Lower leg skin (tissue), 4 donors: ENCODE measurements at regions not wholly inside any gene's neighbourhood (a gene's known extent, or its start where the extent isn't known, plus 50 kb on each side); places are given as distances from the start of the nearest gene placed in this dataset.

ENCODE experiments used
- DNase-seq, 2 donors: peaks; one replicate each; pipeline ENCODE4 v3.0.0-alpha.2; 2019; ENCODE audit warnings: low spot score in 2 of 2
- H3K4me3 ChIP-seq: fragments of 200-600 bp; sonication (generic); 2 replicates; pipeline ENCODE4 v1.5.1; 2017; ENCODE audit warnings: mild to moderate bottlenecking, low read depth; ENCODE audit not compliant: poor library complexity, severe bottlenecking
- CTCF ChIP-seq, 3 donors: fragments of 450-650 bp; IDR thresholded peaks; one replicate each; pipeline ENCODE4 v1.5.1; 2016; ENCODE audit warnings: antibody characterized with exemption in 3 of 3, mild to moderate bottlenecking in 3 of 3, moderate library complexity in 2 of 3
- POLR2A ChIP-seq, 2 donors: fragments of 450-650 bp; IDR thresholded peaks; one replicate each; pipeline ENCODE4 v1.6.1; 2016 to 2017; ENCODE audit warnings: antibody characterized with exemption in 2 of 2, mild to moderate bottlenecking in 1 of 2, moderate library complexity in 1 of 2
- WGBS, 2 donors: methylation state at CpG; one replicate each; pipeline ENCODE4 v1.1.5; 2018; 5-methylcytosine and 5-hydroxymethylcytosine counted together
- intact Hi-C: fragments of 100-400 bp; cut with DNase I; formaldehyde crosslinking; loops from one replicate; pipeline ENCODE4 v1.15.0; 2023; ENCODE audit warnings: low total_unique reads

GRCh38 chr13:44049081-44049945 lies 169.6 kb downstream of the LACC1 start:
- intact Hi-C loops, result no loop called here
- TF ChIP-seq CTCF (IDR thresholded peaks at IDR 0.05), result no peak
- no peak for TF ChIP-seq POLR2A (IDR thresholded peaks at IDR 0.05)
- 72 to 75% methylated on average over 3 of the region's 3 CpGs for WGBS, 2 donors
- no peak for DNase-seq
- H3K4me3 ChIP-seq, result no peak overlapping the region

GRCh38 chr13:44050450-44051063 lies 170.9 kb downstream of the LACC1 start:
- H3K4me3 ChIP-seq, result no peak overlapping the region
- TF ChIP-seq POLR2A (IDR thresholded peaks at IDR 0.05), result no peak
- TF ChIP-seq CTCF (IDR thresholded peaks at IDR 0.05), result no peak
- 24 to 26% methylated on average over 3 of the region's 3 CpGs for WGBS, 2 donors
- intact Hi-C loops, result loop anchor here (5.0 kb wide), 1 partner anchor 392 kb away; no protein-coding TSS in a partner anchor
- DNase-seq, result no peak

- intact Hi-C loops, result loop anchor here (5.0 kb wide), 1 partner anchor 391 kb away; no protein-coding TSS in a partner anchor
- no peak overlapping the region for H3K4me3 ChIP-seq
- no peak for TF ChIP-seq POLR2A (IDR thresholded peaks at IDR 0.05)
- TF ChIP-seq CTCF (IDR thresholded peaks at IDR 0.05), result no peak
- DNase-seq, result no peak
Measured at GRCh38 chr13:44051405-44051804, 171.7 kb downstream of the LACC1 start.

GRCh38 chr13:44051918-44052675 lies 172.4 kb downstream of the LACC1 start:
- no peak overlapping the region for H3K4me3 ChIP-seq
- intact Hi-C loops, result loop anchor here (5.0 kb wide), 1 partner anchor 390 kb away; no protein-coding TSS in a partner anchor
- 78 to 82% methylated on average over 6 of the region's 6 CpGs for WGBS, 2 donors
- TF ChIP-seq POLR2A (IDR thresholded peaks at IDR 0.05), result no peak
- no peak for TF ChIP-seq CTCF (IDR thresholded peaks at IDR 0.05)
- no peak for DNase-seq

GRCh38 chr13:44052780-44053184 lies 173.1 kb downstream of the LACC1 start:
- no peak overlapping the region for H3K4me3 ChIP-seq
- 41 to 44% methylated on average over 10 of the region's 10 CpGs for WGBS, 2 donors
- TF ChIP-seq CTCF (IDR thresholded peaks at IDR 0.05) (no peak), POLR2A (IDR thresholded peaks at IDR 0.05) (no peak)
- no peak for DNase-seq
- intact Hi-C loops, result loop anchor here (5.0 kb wide), 1 partner anchor 390 kb away; no protein-coding TSS in a partner anchor
